ENCODE measurements at regions not wholly inside any gene's neighbourhood (a gene's known extent, or its start where the extent isn't known, plus 50 kb on each side); places are given as distances from the start of the nearest gene placed in this dataset.
A peak's percentile ranks its signal among the peaks of the same experiment; 100 is the strongest.

DNA sequence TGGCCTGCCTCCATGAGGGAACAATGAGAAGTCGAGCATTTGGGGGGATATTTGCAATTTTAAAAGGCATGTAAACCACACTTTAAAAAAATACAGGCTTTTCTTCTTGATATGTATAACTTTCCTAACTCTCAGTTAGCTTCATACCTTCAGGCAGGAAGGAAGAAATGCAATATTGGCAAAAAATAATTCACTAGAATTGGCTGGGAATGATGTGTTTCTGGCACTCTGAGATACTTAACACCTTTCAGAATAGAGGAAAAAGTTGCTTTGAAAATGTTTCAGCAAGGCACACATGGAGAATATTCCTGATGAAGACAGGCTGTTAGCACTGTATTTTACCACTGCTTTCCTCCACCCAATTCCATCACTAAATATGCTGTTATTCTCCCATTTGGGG, 747.6 kb downstream of the HDGFL1 start:
- DNase-seq = no peak

DNA sequence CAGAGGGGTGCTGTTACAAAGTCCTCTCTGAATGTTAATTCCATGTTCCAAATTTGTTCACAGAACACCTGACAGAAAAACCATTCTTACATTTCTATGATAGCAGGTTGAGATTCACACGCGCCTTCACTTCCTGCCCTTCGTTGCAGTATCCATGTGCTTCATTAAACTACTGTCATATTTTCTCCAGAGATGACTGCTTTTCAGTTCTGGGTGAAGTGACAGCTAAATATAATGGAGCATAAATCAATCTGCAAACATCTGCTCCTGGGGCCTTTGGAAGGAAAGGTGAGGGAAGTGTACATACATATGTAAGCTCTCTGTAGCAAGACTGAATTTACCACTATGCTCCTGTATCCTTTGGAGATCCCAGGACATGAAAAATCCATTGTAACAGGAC, 750.2 kb downstream of the HDGFL1 start:
- no peak for DNase-seq

DNA sequence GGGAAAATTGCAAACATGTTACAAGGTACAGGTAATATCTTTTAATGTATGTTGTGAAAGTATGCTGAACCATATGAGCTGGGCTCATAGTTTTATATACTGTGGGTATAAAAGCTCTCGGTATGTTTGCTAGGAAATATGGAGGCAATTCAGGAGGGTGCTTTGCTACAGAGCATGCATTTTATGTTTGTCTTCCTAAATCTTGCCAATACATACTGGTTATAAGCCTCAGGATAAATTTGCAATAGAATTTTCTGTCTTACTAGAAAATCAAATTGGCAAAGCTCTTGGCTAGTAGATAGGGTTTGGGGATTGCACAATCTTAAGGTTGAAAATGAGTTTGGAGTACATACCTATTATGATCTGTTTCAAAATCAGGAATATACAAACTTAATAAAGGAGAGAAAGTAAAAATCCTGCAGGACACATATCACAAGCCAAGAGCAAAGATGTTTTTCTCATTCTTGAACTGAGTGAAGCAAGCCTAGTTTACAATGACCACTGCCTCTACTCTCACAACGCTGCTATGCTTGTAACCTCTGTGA, 751.2 kb downstream of the HDGFL1 start:
- DNase-seq = no peak

DNA sequence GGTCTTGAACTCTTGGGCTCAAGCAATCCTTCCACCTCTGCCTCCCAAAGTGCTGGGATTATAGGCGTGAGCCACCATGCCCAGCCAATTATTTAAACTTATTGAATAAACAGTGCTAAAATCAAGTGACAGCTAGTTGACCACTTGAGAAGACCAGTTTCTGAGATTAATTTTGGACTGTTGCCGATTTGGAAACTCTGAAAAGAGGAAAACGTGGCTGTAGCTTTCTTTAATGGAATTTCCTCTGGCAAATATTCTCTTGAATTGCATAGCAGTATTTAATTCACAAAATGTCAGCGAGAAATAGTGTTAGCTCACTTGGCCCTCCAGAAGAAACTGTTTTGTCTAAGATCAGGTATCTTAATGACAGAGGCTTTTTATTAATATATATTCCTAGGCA, 754.5 kb downstream of the HDGFL1 start:
- DNase-seq = no peak

DNA sequence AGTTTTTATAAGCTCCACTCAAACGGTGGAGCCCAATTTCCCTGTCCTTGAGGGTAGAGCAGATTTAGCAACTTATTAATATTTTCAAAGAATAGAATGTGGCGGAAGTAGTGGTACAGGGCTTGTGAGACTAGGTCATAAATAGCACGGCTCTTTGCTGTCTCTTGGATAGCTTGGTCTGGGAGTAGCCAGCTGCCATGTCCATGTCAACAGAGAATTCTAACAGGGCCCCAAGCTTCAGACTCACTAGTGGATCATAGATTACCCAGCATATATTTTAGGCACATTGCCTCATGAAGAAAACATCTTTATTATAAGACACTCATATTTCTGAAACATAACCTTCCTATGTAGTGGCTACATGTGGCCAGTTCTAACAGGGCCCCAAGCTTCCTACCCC, 755.7 kb downstream of the HDGFL1 start:
- DNase-seq = no peak

DNA sequence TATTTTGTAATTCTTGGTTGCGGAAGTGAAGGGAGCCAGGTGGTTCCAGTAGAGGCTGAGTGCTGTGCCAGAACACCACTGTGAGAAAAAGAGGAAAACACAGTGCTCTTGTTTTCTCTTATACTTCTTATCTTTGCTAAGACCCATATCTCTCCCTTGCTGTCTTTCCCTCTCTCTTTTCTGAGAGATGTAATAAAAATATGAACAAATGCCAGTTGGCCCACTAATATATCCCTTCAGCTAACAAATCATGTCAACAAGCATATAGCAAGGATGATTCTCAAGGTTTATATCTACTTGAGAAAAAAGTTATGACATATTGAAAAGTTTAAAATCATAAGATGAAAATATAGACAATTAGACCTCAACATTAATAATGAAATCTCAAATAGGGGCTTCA, 758.3 kb downstream of the HDGFL1 start:
- peak in 1 of 14 donors; percentile 3 for DNase-seq

DNA sequence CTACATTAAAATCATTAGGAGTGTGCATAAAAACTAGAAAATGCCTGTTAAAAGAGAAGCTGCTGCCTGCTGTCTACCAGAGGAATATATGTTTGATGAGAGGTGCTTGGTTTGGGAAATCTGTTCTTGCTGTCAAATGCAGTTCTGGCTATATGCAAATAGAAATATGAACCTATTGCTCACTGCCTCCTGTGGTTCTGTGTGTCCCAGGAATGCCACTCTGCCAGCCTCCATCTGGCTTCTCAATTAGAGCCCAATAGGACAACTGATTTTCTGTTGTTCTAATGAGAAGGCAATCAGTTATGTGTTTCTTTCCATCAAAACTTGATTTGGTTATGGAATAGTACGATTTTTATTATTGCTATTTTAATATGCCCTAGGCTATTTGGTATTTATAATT, 759.7 kb downstream of the HDGFL1 start:
- peak in 1 of 14 donors; percentile 56 for DNase-seq

DNA sequence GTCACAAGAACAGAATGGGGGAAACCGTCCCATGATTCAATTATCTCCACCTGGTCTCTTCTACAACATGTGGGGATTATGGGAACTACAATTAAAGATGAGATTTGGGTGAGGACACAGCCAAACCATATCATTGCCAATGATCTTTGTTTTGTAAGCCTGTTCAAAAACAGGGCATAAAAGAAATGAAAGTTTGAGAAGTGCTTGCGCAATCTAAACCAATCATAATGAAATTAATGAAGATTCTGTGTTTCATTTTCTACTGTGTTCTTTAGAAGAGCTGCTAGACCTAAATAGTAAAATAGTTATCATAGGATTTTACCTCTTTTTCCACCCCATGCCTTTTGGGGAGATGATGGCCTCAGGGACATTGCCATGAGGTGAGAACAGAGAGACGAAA, 761.3 kb downstream of the HDGFL1 start:
- no peak for DNase-seq

DNA sequence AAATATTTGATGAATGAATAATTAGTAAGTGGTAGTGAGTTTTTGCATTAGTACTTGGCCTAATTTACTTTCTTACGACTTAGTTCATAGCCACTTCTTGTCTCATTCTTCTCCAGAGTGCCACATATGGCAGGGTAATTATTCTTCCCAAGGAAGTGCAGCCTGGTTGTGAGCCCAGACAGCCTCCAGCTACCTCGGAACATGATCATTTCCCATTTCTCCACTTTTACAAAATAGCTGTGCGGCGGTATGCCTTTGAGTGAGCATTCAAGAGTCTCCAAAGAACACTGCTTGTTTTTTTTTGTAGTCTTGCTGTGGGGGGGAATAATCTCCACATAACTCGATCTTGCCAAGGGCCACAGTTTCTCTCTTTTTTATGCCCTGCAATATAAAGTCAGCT, 765.0 kb downstream of the HDGFL1 start:
- no peak for DNase-seq

DNA sequence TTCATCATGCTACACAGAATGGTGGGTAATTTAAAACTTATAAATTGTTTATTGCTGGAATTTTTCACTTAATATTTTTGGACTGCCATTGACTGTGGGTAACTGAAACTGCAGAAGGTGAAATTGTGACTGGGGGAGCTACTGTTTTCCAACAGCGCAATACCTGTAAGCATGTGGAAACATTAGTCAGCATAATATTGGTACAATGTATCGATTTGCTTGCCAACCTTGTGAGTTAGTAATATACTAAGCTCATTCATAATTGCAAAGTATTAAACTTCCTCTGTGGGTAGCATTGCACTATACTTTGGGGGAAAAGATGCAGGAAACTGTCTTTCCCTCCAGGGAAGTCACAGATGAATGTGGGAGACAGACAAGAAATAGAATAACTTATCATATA, 766.5 kb downstream of the HDGFL1 start:
- DNase-seq = no peak

DNA sequence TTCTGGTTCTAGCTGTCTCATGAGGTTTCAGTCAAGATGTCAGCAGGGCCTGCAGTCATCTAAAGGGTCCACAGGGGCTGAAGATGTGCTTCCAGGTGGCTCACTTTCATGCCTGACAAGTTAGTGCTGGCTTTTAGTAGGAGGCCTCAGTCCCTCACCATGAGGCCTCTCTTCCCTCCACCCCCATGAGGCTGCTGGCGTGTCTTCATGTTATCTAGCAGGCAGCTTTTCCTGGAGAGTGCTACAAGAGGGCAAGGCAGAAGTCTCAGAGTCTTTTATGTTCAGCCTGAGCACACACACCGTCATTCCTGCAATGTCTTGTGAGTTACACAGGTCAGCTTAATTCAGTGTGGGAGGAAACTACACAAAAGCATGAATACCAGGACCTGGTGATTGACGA, 769.9 kb downstream of the HDGFL1 start:
- no peak for DNase-seq

DNA sequence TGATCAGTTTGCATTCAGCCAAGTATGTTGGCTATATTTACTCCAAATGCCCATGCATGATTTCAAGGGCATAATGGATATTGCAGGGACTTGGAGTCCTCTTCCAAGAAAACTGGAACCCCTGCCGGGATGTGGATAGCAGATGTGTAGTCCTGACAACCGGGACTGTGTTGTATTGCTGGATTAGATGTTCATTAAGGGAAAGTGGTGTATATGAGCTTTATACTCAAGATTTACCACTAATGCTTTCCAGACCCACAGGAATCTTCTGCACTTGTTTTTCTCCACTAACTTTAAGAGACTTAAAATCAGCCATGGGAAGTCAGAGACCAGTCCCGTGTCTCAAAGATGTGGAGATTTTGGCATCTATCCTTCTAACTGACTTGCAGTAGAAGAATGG, 770.9 kb downstream of the HDGFL1 start:
- DNase-seq = no peak

DNA sequence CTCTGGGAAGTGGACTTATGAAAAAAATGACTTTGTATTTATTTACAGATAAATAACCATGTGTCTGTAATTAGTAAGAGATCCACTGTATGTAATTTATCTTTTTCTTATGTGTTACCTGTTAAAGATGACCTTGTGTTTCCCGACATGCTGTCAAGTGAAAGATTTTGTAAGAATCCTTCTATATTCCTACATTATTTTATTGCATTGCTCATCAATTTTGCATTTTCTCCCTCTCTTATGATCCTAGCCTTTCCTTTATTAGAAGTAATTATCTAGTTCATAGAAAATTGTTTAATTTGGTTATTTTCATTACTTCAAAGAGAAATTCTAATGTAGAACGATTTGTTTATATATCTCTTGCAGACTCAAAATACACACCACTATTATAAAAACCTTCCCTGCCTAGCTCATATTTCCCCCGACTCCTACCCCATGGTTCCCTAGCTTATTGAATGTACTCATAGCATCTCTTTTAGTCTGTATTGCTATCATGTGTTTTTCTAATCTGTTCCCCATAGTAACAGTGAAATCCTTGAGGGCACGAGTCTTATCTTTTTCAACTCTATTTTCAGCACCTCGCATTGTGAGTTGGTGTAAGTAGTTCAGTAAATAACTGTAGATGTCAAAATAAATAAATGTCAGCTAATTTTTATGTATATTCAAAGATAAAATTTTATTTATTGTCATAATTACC, 774.4 kb downstream of the HDGFL1 start:
- no peak for DNase-seq

DNA sequence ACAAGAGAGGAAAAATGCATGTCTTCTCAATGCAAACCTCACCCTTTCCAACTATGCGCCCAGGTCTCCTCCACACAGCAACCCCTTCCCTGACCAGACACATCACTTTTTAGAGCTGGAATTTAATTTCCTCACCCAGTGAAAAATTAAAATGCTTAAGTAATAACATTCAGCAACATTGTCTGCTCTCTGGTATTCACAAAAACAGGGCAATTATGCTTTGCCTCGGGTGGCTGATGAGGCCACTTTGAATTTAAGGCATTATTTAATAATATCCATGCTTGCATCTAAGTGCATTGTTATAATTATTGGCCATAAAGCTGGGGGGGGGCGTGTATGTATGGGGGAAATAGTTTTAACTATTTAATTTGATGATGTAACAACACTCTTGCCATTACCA, 777.8 kb upstream of the NRSN1 start:
- DNase-seq = no peak

DNA sequence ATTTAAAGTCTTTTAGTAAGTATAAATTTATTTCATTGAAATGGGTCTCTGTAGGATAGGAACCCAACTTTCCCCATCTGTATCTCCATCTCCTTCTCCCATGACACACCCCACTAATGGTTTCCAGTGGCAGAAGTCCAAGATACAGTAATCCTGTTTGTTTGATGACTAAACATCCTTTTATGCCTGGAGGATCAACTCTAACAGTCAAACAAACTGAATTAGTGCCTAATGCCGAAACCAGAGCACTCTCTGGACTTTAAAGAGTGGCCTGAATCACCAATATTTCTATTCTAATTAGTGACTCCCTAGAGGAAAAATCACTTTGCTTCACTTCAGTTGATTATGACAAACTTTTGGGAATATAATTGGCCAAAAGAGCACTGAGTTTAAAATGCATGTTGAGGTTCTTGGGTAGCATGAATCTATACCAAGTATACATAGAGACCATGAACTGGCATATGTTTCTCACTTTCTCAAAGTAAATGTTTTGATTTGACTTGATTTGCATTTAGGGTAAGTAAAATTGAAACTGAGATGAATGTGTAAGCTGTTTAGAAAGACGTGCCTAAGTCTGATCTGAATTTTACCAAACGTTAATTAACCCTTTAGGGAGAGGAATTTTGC, 776.4 kb upstream of the NRSN1 start:
- DNase-seq = no peak

DNA sequence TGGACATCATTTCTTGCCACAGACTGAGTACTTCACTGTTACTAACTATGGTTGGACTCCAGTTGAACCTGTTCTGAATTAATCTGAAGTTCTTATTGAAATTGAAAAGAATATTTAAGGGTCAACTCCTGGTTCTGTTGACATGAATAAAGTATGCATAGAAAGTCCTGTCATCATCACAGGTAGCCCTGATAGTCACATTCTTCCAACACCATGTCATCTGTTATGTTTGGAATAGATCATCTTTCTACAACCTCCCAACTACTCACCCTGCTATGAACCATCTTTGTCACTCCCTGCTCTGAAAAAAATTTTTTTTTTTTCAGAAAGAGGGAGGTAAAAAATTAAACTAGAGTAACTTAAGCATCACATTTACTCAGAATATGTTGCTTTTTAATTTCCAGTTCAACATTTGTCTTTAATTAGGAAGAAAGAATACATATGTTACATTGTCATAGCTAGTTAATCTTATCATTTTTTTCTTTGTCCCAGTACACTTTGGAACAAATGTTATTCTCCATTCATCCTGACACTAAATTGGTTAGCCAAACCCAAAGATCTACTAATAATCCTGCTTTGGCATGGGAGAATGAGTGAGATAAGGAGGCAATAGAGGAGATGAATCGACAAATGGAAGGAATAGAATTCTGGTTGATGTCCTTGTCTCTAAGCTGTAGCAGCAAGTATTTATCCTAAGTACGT, 775.1 kb upstream of the NRSN1 start:
- DNase-seq = no peak

DNA sequence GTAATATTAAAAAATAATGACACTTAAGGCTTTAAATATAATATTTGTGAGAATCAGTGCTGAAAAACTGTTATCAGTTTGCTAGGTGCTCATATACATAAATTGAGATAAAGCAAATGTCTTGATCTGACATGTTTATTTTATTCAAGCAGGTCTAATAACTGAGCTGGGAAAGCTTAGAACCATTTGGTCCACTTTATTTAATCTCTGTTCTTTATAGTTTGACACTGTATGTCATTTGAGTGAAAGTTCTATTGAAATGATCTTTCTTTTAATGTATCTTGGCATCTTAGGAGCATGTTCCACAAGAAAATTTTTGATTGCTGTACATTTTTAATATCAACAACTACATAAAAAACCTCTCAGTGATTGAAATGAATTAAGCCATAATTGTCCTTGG, 772.0 kb upstream of the NRSN1 start:
- DNase-seq = no peak

DNA sequence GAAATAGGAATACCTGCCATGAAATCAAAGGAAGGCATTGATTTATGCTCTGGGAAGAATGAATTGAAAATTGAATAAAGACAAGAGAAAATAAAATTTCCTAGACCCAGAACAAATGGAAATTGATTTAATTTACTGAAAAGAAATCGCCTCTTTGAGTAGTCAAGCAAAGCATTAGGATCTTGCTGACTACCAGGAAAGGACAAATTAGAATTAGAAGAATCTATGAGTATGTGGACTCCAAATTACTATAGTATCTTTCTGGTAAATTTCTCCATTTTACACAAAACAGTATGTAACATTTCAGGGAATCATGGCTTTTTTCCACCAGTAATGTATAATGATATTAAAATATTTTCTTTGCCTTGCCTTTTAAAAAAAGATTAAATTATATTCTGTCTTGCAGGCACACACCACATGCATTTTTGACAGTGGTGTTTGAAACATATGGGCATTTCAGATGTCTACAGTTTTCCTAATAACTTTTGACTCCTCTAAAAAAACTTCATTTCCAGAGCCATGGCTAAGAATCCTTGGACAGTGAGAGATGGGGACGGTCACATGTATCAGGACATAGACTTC, 768.7 kb upstream of the NRSN1 start:
- no peak for DNase-seq

DNA sequence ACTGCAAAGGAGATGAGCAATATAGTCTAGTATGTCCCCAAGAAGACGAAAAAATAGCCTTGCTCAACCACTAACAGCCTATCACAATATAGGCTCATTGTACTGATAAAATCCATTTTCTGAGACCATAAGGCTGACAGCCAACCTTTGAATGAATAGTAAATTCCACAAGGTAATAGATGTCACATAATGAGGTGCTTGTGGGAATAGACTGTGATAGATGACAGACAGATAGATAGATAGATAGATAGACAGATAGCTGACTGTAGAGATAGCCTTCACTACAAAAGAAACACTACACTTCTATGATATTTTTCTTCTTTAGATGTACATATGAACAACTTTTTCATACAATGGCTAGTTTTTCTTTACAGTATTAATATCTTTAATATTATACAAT, 760.3 kb upstream of the NRSN1 start:
- no peak for DNase-seq

DNA sequence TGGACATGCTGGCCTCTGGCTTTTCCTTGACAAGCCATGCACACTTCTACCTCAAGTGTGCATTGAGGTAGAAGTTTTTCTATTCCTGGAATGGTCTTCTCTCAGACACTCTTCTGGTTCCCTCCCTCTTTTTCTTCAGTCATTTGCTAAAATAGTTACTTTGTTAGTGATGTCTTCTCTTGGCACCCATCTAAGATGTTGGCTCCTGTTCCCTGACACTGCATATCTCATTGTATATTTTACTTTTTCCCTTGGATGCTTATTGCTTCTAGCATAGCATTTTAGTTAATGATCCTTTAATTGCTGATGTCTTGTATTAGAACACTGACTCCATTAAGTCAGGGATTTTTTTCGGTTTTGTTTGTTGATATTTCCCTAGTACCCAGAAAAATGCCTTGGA, 758.7 kb upstream of the NRSN1 start:
- DNase-seq = no peak

DNA sequence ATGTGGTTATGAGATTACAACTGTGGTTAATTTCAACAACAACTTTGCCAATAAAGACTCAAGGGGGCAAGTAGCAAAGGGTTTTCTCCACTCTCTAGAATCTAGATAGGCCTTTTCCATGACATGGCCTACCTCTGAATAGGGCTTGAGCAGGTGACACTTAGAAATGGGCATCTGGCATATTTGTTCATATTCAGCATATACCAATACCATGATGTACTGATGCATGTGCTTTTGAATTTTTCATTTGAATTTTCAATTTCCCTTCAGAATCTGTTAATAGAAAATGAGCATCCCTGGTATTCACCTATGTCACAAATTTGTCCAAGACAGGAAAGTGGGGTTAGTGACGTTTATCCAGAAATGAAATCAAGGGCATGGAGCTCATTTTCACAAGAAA, 757.5 kb upstream of the NRSN1 start:
- DNase-seq = no peak

DNA sequence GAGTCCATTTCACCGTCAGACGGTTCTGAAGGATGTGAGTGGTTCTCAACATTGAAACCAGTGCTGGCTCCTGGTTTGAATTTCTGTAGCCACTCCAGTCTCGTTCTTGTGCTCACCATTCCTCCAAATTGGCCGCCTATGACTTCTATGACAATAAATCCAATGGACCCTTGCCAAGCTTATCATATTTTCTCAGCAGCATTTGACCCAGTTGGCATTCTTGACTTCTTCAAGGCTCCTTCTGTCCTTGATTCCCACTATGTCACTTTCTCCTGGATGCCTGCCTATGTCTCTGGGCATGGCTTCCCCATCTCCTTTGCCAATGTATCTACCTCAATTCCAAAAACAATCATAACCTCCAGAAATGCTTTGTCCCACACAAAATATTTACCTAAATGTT, 756.0 kb upstream of the NRSN1 start:
- DNase-seq = no peak

DNA sequence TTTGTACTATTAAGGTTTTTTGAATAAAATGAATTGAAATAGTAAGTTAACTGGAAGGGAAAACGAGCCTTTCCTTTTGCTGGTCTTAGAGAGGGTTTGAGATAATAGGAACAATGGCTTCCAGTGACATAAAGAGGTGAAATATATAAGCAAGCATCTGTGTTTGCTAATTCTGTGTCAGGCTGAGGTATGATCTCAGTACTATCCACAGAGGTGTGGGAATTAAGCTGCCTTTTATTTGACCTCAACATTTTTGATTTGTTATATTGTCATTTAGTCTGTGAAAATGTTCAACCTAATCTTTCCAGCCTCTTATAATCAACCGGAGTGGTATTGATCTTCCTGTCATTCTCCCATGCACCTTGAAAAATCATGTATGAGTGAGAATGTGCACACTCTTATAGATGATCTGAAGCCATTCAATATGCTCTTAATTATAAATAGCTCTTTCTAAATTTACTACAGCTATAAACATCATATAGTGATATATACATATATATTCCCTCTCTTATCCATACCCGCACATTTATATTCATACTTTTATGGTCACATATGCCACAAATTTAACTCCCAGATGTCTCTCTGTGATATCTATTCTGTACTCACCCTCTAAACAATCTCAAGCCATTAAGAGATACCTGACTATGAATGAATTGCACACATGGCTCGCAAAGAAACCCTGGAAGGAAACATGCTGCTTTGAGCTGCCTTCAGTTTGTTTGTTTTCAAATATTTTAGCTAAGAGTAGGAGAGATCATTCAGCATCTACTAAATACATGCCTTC, 754.7 kb upstream of the NRSN1 start:
- DNase-seq = no peak

Data from C1 segment of cervical spinal cord (tissue), 14 donors.